AG04449 (cell line): ENCODE measurements at regions not wholly inside any gene's neighbourhood (a gene's known extent, or its start where the extent isn't known, plus 50 kb on each side); places are given as distances from the start of the nearest gene placed in this dataset.

Experiments used
- CTCF ChIA-PET: fragments of 350-600 bp; formaldehyde crosslinking; extraction: SDS; loops from one replicate; lab custom pipeline; 2021; ENCODE audit warnings: antibody characterized with exemption; lab: Yijun Ruan, JAX
- POLR2A ChIA-PET: fragments of 400-600, 350-600 bp; formaldehyde crosslinking; extraction: SDS; loops from one replicate; lab custom pipeline; 2020; ENCODE audit warnings: antibody characterized with exemption, inconsistent platforms; lab: Yijun Ruan, JAX
- DNase-seq: peaks from one replicate; pipeline ENCODE4 v3.0.0-alpha.2; 2010; ENCODE audit warnings: low read depth, low spot score
- H3K4me3 ChIP-seq: 2 replicates; pipeline ENCODE4 v1.5.1; 2011; ENCODE audit warnings: low read depth, mild to moderate bottlenecking, control low read depth, low read length
- TF ChIP-seq, protein P1 (sequence below): IDR thresholded peaks from one replicate; pipeline ENCODE4 v1.5.1; 2011; ENCODE audit warnings: mild to moderate bottlenecking, moderate library complexity, low read length, control low read depth, inconsistent platforms; ENCODE audit not compliant: insufficient read depth; ENCODE audit errors: missing control alignments

DNA sequence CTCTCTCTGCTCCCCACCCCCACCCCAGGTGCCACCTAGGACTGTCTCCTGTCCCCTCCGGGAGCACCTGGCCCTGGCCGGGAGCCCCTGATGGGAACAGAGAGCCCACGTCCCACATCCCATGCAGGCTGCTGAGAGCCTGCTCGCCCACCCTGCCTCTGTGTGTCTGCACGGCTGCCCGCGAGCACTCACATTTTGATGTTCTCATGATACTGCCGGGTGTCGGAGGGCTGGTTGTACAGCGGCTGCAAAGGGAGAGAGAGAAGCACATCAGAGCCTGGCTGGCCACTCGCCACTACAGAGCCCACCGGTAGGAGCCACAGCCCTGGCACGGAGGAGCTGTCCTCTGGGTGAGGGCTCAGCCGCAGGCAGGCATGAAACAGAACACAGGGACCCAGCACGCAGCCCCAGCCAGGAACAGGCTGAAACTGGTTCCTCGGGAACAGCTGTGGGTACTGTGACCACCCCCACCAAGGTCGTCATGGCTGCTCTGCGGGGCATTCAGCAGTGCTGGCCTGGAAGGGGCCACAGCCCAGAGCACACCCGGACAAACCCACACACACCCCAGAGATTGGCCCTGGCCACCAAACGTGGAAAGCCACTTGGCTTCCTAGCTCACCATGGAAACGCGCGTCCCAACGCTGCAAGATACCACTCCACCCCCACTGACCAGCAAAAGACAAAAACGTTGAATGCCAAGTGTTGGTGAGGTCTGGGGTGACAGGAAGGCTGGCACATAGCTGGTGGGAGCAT is 117.6 kb downstream of the NCOR2 start:
- no peak for DNase-seq
- ChIA-PET POLR2A (no interaction called here), CTCF (interaction anchor here (0.7 to 0.9 kb wide), 2 partner anchors 27 to 316 kb away, joined by 3 read pairs; no protein-coding TSS in a partner anchor)
- no peak overlapping the region for H3K4me3 ChIP-seq
- TF ChIP-seq, protein P1, sequence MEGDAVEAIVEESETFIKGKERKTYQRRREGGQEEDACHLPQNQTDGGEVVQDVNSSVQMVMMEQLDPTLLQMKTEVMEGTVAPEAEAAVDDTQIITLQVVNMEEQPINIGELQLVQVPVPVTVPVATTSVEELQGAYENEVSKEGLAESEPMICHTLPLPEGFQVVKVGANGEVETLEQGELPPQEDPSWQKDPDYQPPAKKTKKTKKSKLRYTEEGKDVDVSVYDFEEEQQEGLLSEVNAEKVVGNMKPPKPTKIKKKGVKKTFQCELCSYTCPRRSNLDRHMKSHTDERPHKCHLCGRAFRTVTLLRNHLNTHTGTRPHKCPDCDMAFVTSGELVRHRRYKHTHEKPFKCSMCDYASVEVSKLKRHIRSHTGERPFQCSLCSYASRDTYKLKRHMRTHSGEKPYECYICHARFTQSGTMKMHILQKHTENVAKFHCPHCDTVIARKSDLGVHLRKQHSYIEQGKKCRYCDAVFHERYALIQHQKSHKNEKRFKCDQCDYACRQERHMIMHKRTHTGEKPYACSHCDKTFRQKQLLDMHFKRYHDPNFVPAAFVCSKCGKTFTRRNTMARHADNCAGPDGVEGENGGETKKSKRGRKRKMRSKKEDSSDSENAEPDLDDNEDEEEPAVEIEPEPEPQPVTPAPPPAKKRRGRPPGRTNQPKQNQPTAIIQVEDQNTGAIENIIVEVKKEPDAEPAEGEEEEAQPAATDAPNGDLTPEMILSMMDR = no peak

DNA sequence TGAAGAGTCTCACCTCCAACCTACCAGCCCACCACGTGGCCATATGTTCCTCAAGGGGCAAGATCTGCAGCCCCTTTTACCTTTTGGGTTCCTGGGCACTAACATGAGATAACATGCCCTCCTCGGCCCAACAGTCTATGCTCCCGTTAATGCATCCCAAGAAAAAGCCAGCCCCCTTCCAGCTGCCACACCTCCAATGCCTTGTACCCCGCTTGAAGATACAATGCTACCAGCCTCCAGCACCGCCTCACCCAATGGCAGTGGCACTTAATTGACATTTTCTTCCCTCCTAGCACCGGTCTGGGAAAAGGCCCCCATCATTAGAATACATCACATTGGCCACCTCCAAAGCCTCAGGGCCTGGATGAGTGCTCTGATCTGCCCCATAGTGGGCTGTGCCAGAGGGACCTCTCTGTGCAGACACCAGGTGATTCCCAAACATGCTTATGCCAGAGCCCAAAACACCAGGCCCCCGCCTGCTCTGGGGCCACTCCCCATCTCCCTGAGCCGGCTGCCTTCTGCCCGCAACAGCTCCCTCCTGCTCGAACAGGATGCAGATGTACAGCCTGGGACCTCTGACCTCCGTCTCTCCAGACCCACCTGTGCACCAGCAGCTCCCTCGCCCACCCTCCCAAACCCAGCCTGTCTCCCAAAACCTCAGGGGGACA is 118.3 kb downstream of the NCOR2 start:
- TF ChIP-seq, protein P1 = no peak
- POLR2A ChIA-PET = no interaction called here
- CTCF ChIA-PET = interaction anchor here (0.8 kb wide), 1 partner anchor 24 kb away, joined by 3 read pairs; no protein-coding TSS in a partner anchor

GRCh38 chr12:124448241-124448954 is 119.0 kb downstream of the NCOR2 start:
- ChIA-PET CTCF (interaction anchor here (0.8 kb wide), 1 partner anchor 23 kb away, joined by 3 read pairs; no protein-coding TSS in a partner anchor), POLR2A (no interaction called here)
- DNase-seq = no peak
- TF ChIP-seq, protein P1 = no peak
- H3K4me3 ChIP-seq = no peak overlapping the region

More for the DNA sequence above, 118.3 kb downstream of the NCOR2 start:
- no peak for DNase-seq
- H3K4me3 ChIP-seq = no peak overlapping the region

DNA sequence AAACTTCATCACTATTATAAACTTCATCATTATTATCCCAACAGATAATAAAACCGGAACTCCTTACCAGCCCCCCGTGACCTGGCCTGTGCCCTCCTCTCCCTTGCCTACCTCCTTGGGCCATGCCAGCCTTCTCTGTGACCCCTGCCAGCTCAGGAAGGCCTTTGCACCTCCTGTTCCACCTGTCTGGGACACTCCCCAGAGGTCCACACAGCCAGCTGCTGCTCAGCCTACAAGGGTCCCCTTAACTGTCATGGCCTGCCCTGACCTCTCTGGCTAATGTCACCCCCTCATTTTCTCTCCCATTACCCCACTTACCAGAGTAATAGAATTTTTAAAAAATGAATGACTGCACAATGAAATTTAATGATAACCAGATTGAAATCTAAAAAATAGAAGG is 121.0 kb downstream of the NCOR2 start:
- POLR2A ChIA-PET = no interaction called here
- TF ChIP-seq, protein P1 = no peak

GRCh38 chr12:124445826-124446225 is 121.6 kb downstream of the NCOR2 start:
- no peak overlapping the region for H3K4me3 ChIP-seq
- CTCF ChIA-PET = interaction anchor here (0.8 kb wide), 1 partner anchor 319 kb away, joined by 3 read pairs; no protein-coding TSS in a partner anchor
- POLR2A ChIA-PET = no interaction called here
- no peak for DNase-seq
- TF ChIP-seq, protein P1 = no peak

More for the DNA sequence above, 121.0 kb downstream of the NCOR2 start:
- CTCF ChIA-PET = interaction anchor here (0.8 kb wide), 1 partner anchor 318 kb away, joined by 3 read pairs; no protein-coding TSS in a partner anchor
- no peak overlapping the region for H3K4me3 ChIP-seq
- DNase-seq = no peak
